ENCODE measurements at regions not wholly inside any gene's neighbourhood (a gene's known extent, or its start where the extent isn't known, plus 50 kb on each side); places are given as distances from the start of the nearest gene placed in this dataset.

DNA sequence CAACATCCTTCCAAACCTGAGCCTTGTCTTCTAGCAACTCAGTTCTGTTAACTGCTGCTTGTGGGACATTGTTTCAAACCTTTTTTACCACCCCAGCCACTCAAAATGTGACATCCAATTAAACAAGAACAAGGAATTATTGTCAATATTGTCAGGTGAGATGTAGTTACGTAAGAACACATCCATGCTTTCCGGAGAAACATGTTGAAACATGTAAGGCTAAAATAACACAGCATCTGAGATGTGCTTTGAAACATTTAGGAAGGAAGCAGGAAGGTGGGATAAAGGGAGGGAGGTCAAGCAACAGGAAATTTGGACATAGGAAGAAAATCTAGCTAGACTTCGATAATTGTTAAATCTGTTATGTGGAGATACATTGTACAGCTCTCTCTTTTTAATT is 50.9 kb upstream of the PRICKLE2 start:
- intact Hi-C loops (cut with micrococcal nuclease): no loop called here

Measured in T-helper 2 cell treated with Interferon-gamma antibody and Interleukin-4, amounts not matched to agents 100 ng/mL and 5 ng/mL, for 36 hours (primary cell).